ENCODE measurements at regions not wholly inside any gene's neighbourhood (a gene's known extent, or its start where the extent isn't known, plus 50 kb on each side); places are given as distances from the start of the nearest gene placed in this dataset.

DNA sequence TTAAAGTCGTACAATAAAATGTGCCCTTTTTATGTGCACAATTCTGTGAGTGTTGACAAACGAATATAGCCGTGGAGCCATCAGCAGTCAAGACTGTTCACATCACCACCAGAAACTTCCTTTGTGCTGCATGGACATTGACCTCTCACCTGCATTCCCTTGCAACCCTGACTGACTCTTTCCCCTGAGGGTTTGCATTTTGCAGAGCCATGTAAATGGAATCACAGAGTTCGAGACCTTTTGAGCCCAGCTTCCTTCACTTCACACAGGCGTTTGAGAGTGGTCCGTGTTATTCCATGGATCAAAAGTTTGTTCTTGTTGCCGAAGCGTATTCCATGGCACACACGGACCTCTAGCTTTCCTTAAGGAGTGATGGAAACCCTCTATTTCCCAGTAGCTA lies 328.2 kb downstream of the DRD1 start:
- DNase-seq (ENCODE audit: low read depth) = no peak
- TF ChIP-seq, protein P1, sequence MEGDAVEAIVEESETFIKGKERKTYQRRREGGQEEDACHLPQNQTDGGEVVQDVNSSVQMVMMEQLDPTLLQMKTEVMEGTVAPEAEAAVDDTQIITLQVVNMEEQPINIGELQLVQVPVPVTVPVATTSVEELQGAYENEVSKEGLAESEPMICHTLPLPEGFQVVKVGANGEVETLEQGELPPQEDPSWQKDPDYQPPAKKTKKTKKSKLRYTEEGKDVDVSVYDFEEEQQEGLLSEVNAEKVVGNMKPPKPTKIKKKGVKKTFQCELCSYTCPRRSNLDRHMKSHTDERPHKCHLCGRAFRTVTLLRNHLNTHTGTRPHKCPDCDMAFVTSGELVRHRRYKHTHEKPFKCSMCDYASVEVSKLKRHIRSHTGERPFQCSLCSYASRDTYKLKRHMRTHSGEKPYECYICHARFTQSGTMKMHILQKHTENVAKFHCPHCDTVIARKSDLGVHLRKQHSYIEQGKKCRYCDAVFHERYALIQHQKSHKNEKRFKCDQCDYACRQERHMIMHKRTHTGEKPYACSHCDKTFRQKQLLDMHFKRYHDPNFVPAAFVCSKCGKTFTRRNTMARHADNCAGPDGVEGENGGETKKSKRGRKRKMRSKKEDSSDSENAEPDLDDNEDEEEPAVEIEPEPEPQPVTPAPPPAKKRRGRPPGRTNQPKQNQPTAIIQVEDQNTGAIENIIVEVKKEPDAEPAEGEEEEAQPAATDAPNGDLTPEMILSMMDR (IDR thresholded peaks at IDR 0.05; ENCODE audit: low read depth, low read length, missing control alignments) = no peak
- H3K4me3 ChIP-seq (ENCODE audit: low read depth, low read length) = no peak overlapping the region

DNA sequence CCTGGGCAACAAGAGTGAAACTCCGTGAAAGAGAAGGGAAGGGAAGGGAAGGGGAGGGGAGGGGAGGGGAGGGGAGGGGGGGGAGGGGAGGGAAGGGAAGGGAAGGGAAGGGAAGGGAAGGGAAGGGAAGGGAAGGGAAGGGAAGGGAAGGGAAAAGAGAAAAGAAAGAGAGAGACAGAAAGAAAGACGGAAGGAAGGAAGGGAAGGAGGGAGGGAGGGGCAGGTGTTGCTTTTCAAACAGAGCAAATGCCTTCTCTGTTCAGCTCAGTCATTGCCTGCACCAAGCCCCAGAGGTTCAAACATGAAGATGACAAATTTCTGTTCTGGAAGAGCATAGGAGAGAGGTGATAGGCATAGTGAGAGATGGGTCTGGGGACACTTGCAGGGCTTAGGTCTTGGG lies 330.0 kb downstream of the DRD1 start:
- DNase-seq (ENCODE audit: low read depth) = no peak
- H3K4me3 ChIP-seq (ENCODE audit: low read depth, low read length) = no peak overlapping the region

DNA sequence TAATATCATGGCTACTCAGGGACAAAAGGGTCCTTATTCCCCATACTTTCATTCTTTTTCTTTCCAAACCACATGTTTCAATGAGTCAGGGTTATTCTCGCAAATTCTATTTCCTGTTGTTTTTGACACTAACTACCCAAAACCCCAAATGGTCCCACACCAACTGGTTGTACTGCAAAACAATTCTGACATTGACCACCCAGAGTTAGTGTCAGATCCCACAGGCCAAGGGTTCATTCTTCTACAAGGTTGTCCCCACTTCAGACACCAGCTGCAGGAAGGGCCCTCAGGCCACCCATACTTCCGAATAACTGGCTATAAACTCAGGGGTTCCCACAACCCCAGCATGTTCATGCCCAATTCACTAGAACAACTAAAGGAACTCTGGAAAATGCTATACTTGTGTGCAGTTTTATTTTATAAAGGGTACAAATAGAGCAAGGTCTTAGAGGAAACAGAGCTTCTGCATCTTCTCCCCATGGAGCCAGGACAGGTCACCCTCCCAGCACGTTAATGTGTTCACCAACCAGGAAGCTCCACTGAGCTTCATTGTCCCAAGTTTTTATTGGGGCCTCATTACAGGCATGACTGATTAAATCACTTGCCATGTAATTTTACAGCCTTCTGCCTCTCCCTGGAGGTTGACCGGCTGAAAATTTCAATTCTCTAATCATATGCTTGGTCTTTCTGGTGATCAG lies 334.8 kb downstream of the DRD1 start:
- TF ChIP-seq, protein P1 (IDR thresholded peaks at IDR 0.05; ENCODE audit: low read depth, low read length, missing control alignments) = no peak

More for the DNA sequence above, 330.0 kb downstream of the DRD1 start:
- TF ChIP-seq, protein P1 (IDR thresholded peaks at IDR 0.05; ENCODE audit: low read depth, low read length, missing control alignments) = no peak

DNA sequence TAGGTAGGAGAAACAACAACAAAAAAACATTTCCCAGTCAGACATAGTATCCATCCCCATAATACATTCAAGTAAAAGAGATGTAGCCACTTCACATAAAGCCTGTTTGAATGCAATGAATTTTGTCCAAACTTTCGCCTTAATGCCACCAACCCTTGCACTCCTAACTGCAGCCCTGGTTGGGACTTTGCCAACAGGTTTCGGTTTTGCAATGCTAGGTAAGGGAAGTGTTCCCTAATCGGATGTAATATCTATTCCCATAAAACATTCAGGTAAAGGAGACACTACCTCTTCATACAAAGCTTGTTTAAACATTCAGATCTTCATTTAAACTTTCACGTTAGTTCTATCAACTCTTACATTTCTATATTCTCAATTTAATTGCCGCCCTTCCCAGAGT lies 336.1 kb downstream of the DRD1 start:
- H3K4me3 ChIP-seq (ENCODE audit: low read depth, low read length) = no peak overlapping the region
- DNase-seq (ENCODE audit: low read depth) = no peak
- TF ChIP-seq, protein P1 (IDR thresholded peaks at IDR 0.05; ENCODE audit: low read depth, low read length, missing control alignments) = no peak

More for the DNA sequence above, 334.8 kb downstream of the DRD1 start:
- H3K4me3 ChIP-seq (ENCODE audit: low read depth, low read length) = no peak overlapping the region
- DNase-seq (ENCODE audit: low read depth) = no peak

DNA sequence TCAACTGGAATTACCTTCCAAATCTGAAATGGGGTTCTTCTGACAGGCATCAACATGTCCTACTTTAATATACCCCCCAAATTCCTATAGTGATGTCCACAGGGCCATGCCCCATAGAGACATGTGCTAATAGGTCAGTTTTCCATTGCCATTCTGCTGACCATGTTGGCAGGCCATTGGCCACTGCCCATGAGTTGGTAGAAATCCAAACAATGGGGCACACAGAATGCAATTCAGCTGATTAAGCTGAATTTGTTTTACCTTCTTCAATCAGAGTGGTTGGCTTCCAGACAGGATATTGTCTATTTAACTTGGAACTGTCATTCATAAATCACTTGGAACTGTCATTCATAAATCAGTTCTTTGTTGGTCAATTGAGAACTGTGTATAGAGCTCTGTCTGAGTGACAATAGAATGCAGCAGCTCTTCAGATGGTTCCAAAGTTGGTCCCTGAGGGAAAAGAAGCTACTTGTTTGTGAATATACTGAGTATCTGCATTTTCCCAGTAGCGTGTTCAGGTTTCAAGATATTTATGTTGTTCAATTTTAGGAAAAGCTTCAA lies 336.9 kb downstream of the DRD1 start:
- no peak overlapping the region for H3K4me3 ChIP-seq (ENCODE audit: low read depth, low read length)
- no peak for DNase-seq (ENCODE audit: low read depth)
- TF ChIP-seq, protein P1 (IDR thresholded peaks at IDR 0.05; ENCODE audit: low read depth, low read length, missing control alignments) = no peak

DNA sequence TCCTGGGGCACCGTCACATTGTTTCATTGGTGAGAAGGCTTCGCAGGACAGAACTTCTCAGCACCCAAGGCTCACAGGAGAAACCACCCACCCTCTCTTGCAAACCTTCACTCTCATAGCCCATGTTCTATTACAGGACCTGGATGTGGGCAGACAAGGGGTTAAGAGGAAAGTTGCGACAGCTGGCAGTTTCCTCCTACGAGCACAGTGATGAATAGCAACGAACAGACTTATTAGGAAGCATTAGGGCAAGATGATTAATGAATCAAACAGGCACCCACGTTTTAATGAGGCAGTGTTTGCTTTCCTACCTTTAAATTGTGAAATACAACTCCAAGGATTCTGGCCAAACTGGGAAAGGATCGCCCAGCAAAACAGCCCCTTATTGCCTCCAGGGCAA lies 339.3 kb downstream of the DRD1 start:
- TF ChIP-seq, protein P1 (IDR thresholded peaks at IDR 0.05; ENCODE audit: low read depth, low read length, missing control alignments) = no peak
- no peak for DNase-seq (ENCODE audit: low read depth)
- no peak overlapping the region for H3K4me3 ChIP-seq (ENCODE audit: low read depth, low read length)

DNA sequence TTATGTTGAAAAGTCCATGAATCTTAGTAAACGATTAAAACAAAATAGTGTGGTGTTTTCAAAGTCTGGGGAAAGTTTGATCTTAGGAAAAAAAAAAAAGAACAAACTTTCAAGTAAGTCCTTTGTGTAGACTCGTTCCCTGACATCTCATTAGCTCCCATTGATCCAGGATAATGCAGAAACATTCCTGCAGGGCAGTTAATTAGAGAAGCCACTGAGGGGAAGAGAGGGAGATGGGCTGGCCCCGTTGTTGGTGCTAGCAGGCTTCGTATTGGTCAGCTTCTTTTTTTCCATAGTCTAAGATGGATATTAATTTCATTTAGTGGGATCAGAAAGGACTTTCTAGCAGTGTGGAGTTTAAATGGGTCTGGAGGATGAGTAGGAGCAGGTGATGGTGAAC lies 340.2 kb downstream of the DRD1 start:
- TF ChIP-seq, protein P1 (IDR thresholded peaks at IDR 0.05; ENCODE audit: low read depth, low read length, missing control alignments) = no peak
- DNase-seq (ENCODE audit: low read depth) = no peak
- no peak overlapping the region for H3K4me3 ChIP-seq (ENCODE audit: low read depth, low read length)

All from GM12864 (cell line).